ENCODE measurements at regions not wholly inside any gene's neighbourhood (a gene's known extent, or its start where the extent isn't known, plus 50 kb on each side); places are given as distances from the start of the nearest gene placed in this dataset.

- H3K79me1 ChIP-seq (ENCODE audit: insufficient read depth, low read depth, low read length, poor library complexity, severe bottlenecking), result no peaks in the 10 kb centered on the region
- H3K4me2 ChIP-seq (ENCODE audit: insufficient read depth, insufficient read length, low read length), result no peak overlapping the region
- H3T11ph ChIP-seq (ENCODE audit: low read length), result no peak overlapping the region
- no CpG with 5 or more reads among the region's 1 CpG for WGBS (ENCODE audit: extremely low coverage, insufficient read length, low lambda C conversion rate)
- H2BK20ac ChIP-seq (ENCODE audit: low read depth, low read length, poor library complexity, severe bottlenecking), result no peak overlapping the region
- H4K5ac ChIP-seq (ENCODE audit: insufficient read length, low read depth, low read length), result no peak overlapping the region
- peaks cover 4% of the 10 kb centered on the region; the same call in 1 of the 2 replicates for H3K27me3 Mint-ChIP-seq (ENCODE audit: low read depth)
- no peaks in the 10 kb centered on the region for H3K9me3 ChIP-seq (ENCODE audit: control insufficient read depth, low read depth, low read length)
- no peaks in the 10 kb centered on the region for H4K20me1 ChIP-seq (ENCODE audit: control insufficient read depth, insufficient read depth, insufficient read length)
- TF ChIP-seq, protein P1, sequence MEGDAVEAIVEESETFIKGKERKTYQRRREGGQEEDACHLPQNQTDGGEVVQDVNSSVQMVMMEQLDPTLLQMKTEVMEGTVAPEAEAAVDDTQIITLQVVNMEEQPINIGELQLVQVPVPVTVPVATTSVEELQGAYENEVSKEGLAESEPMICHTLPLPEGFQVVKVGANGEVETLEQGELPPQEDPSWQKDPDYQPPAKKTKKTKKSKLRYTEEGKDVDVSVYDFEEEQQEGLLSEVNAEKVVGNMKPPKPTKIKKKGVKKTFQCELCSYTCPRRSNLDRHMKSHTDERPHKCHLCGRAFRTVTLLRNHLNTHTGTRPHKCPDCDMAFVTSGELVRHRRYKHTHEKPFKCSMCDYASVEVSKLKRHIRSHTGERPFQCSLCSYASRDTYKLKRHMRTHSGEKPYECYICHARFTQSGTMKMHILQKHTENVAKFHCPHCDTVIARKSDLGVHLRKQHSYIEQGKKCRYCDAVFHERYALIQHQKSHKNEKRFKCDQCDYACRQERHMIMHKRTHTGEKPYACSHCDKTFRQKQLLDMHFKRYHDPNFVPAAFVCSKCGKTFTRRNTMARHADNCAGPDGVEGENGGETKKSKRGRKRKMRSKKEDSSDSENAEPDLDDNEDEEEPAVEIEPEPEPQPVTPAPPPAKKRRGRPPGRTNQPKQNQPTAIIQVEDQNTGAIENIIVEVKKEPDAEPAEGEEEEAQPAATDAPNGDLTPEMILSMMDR (conservative IDR thresholded peaks at IDR 0.05), result no peak
- H3K23me2 ChIP-seq (ENCODE audit: insufficient read length, low read depth, low read length, poor library complexity, severe bottlenecking), result no peaks in the 10 kb centered on the region
- H2BK5ac ChIP-seq (ENCODE audit: insufficient read length, low read length), result no peak overlapping the region
- peaks cover 11 to 28% (median 24%) of the 10 kb centered on the region in 3 experiments for H3K36me3 Mint-ChIP-seq (ENCODE audit: insufficient read depth in 1 of 3, low read depth in 3 of 3)
- no peaks in the 10 kb centered on the region for H3K27me3 ChIP-seq (ENCODE audit: insufficient read depth, low read length)
- H3K18ac ChIP-seq (ENCODE audit: insufficient read length, low read depth, low read length), result no peak overlapping the region
- no peak overlapping the region for H3K23ac ChIP-seq (ENCODE audit: insufficient read length, low read depth, low read length)
- H4K91ac ChIP-seq (ENCODE audit: insufficient read length, low read depth, low read length), result no peak overlapping the region
- H3K27ac Mint-ChIP-seq, result no peak overlapping the region
- no peak overlapping the region for H3K27ac ChIP-seq (ENCODE audit: insufficient read length, low read depth, low read length)
- no peak overlapping the region for H3K14ac ChIP-seq (ENCODE audit: insufficient read depth, low read length)
- H2AFZ ChIP-seq (ENCODE audit: low read length), result no peak overlapping the region
- no peak overlapping the region for H2BK12ac ChIP-seq (ENCODE audit: insufficient read length, low read depth, low read length)
- DNase-seq, result no peak
- no peak overlapping the region for H2AK5ac ChIP-seq (ENCODE audit: insufficient read length, low read length)
- no peak overlapping the region for H3K56ac ChIP-seq (ENCODE audit: insufficient read length, low read depth, low read length)
- no peak overlapping the region for H3K4me3 Mint-ChIP-seq
- peaks cover 0 to 17% of the 10 kb centered on the region in 2 experiments; a peak in 2 of 4 replicates for H3K4me1 Mint-ChIP-seq
- H3K9me3 Mint-ChIP-seq, result peaks cover 28 to 29% of the 10 kb centered on the region in 2 experiments
- peaks cover 3% of the 10 kb centered on the region; the same call in 1 of the 2 replicates for H3K4me1 ChIP-seq (ENCODE audit: insufficient read depth, low read length)
- H2BK120ac ChIP-seq (ENCODE audit: low read depth, low read length, poor library complexity, severe bottlenecking), result no peak overlapping the region
- H2BK15ac ChIP-seq (ENCODE audit: low read depth, low read length), result no peak overlapping the region
- H3K79me2 ChIP-seq (ENCODE audit: insufficient read depth, low read length), result no peaks in the 10 kb centered on the region
- no peak overlapping the region for H3K9ac ChIP-seq (ENCODE audit: extremely low read depth, insufficient read length, low read length)
- H4K8ac ChIP-seq (replicated peaks; ENCODE audit: insufficient read length, low read depth, low read length), result no peak overlapping the region
- no peak overlapping the region for H3K4ac ChIP-seq (ENCODE audit: low read depth, low read length)
Measured at GRCh38 chr4:164542431-164542830, 211.5 kb upstream of the SMIM31 start.
